ENCODE measurements at regions not wholly inside any gene's neighbourhood (a gene's known extent, or its start where the extent isn't known, plus 50 kb on each side); places are given as distances from the start of the nearest gene placed in this dataset.

- no peak overlapping the region for H3K27ac ChIP-seq (ENCODE audit: low read depth, low read length)
- H3K4me3 ChIP-seq (ENCODE audit: low read depth, low read length), result no peak overlapping the region
- H3K9me3 ChIP-seq (ENCODE audit: control insufficient read depth, insufficient read depth, low read length), result no peaks in the 10 kb centered on the region; the same call in 1 of the 2 replicates
- no peaks in the 10 kb centered on the region for H3K36me3 ChIP-seq (ENCODE audit: control insufficient read depth, insufficient read depth, low read length)
- H3K9ac ChIP-seq (ENCODE audit: low read depth, low read length), result no peak overlapping the region
- no peaks in the 10 kb centered on the region for H3K27me3 ChIP-seq (ENCODE audit: control insufficient read depth, insufficient read depth, low read length)
- no peaks in the 10 kb centered on the region for H3K4me1 ChIP-seq (ENCODE audit: control insufficient read depth, insufficient read depth, low read length)
These were observed 222.8 kb downstream of the ARL4C start for GRCh38 chr2:234273887-234274584.

DNA sequence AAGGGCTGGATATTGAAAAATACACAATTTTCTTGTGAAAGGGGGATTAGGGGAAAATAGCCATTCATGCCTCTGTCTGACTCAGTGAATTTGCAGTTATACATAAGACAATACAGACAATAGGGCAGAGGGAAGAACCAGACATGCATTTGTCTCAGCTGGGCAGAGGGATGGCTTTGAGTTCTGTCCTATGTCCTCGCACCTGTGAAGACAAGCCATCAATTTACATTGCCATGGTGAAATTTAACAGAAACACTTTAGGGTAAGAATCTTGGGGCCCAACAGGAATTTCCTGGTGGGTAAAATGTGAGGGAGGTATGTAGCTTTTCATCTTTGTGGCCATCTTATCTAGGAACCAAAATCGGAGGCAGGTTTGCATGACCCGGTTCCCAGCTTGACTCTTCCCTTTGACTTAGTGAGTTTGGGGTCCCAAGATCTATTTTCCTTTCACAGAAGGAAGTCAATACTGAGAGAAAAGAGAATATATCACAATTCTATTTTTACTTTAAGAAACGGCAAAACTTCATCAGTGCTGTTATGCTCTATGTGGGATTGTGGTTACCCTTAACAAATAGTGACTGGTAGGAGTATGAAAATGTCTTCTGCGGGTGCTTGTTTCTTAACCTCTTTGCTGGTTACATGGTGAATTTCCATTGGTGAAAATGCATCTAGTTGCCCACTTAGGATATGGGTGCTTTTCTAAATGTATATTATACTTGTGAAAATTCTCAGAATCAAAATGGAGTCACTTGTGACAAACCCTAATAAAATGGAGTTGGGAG, 221.8 kb downstream of the SPP2 start:
- no peak overlapping the region for H3K27ac ChIP-seq (ENCODE audit: low read depth, low read length)
- no peaks in the 10 kb centered on the region for H3K9me3 ChIP-seq (ENCODE audit: control insufficient read depth, insufficient read depth, low read length)
- H3K4me1 ChIP-seq (ENCODE audit: control insufficient read depth, insufficient read depth, low read length), result no peaks in the 10 kb centered on the region
- H3K4me3 ChIP-seq (ENCODE audit: low read depth, low read length), result no peak overlapping the region
- no peak overlapping the region for H3K9ac ChIP-seq (ENCODE audit: low read depth, low read length)
- H3K36me3 ChIP-seq (ENCODE audit: control insufficient read depth, insufficient read depth, low read length), result no peaks in the 10 kb centered on the region
- H3K27me3 ChIP-seq (ENCODE audit: control insufficient read depth, insufficient read depth, low read length), result no peaks in the 10 kb centered on the region

GRCh38 chr2:234271338-234271737, 220.8 kb downstream of the SPP2 start:
- H3K9me3 ChIP-seq (ENCODE audit: control insufficient read depth, insufficient read depth, low read length), result no peaks in the 10 kb centered on the region
- H3K36me3 ChIP-seq (ENCODE audit: control insufficient read depth, insufficient read depth, low read length), result no peaks in the 10 kb centered on the region
- H3K4me1 ChIP-seq (ENCODE audit: control insufficient read depth, insufficient read depth, low read length), result no peaks in the 10 kb centered on the region
- no peak overlapping the region for H3K4me3 ChIP-seq (ENCODE audit: low read depth, low read length)
- H3K27me3 ChIP-seq (ENCODE audit: control insufficient read depth, insufficient read depth, low read length), result no peaks in the 10 kb centered on the region
- no peak overlapping the region for H3K27ac ChIP-seq (ENCODE audit: low read depth, low read length)
- H3K9ac ChIP-seq (ENCODE audit: low read depth, low read length), result no peak overlapping the region

DNA sequence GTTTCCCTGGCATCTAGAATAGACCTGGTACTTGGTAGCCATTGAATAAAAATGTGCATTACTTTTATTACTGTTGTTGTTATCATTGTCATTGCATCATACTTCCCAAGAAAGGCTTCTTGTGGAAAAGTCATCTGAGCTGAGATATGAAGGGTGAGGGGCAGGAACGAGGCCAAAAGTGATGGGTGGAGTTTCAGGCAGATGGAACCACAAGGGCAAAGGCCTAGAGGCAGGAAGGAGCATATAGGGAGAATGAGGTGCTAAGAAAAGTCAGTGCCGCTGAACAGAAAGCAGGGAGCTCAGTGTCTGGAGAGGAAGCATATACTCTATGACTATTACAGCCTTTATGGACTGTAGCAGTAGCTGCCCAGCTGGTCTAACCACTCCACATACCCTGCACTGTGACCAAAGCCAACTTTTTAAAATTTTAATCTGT, 219.3 kb downstream of the SPP2 start:
- H3K4me3 ChIP-seq (ENCODE audit: low read depth, low read length), result no peak overlapping the region
- no peak overlapping the region for H3K9ac ChIP-seq (ENCODE audit: low read depth, low read length)
- no peaks in the 10 kb centered on the region for H3K36me3 ChIP-seq (ENCODE audit: control insufficient read depth, insufficient read depth, low read length)
- no peaks in the 10 kb centered on the region for H3K27me3 ChIP-seq (ENCODE audit: control insufficient read depth, insufficient read depth, low read length)
- H3K4me1 ChIP-seq (ENCODE audit: control insufficient read depth, insufficient read depth, low read length), result no peaks in the 10 kb centered on the region
- H3K9me3 ChIP-seq (ENCODE audit: control insufficient read depth, insufficient read depth, low read length), result no peaks in the 10 kb centered on the region
- no peak overlapping the region for H3K27ac ChIP-seq (ENCODE audit: low read depth, low read length)

GRCh38 chr2:234267534-234267933, 217.0 kb downstream of the SPP2 start:
- Histone ChIP-seq H3K4me3 (ENCODE audit: low read depth, low read length) (no peak overlapping the region), H3K36me3 (ENCODE audit: control insufficient read depth, insufficient read depth, low read length) (no peaks in the 10 kb centered on the region)

DNA sequence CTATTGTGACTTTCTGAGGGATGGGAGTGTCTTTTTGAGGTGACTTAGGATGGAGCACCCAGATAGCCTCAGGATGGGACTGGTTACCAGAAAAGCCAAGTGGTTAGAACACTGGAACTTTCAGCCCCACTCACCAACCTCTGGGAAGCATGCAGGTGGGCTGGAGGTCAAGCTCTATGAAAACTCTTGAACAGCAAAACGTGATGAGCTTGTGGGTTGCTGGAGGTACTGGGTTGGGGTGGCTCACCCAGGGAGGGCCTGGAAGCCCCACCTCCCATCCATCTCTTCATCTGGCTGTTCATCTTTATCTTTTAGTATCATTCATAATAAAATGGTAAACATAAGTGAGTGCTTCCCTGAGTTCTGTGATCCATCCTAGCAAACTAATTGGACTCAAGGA, 216.4 kb downstream of the SPP2 start:
- Histone ChIP-seq H3K9me3 (ENCODE audit: control insufficient read depth, insufficient read depth, low read length) (no peaks in the 10 kb centered on the region), H3K4me3 (ENCODE audit: low read depth, low read length) (no peak overlapping the region), H3K9ac (ENCODE audit: low read depth, low read length) (no peak overlapping the region), H3K27me3 (ENCODE audit: control insufficient read depth, insufficient read depth, low read length) (no peaks in the 10 kb centered on the region), H3K27ac (ENCODE audit: low read depth, low read length) (no peak overlapping the region), H3K36me3 (ENCODE audit: control insufficient read depth, insufficient read depth, low read length) (no peaks in the 10 kb centered on the region), H3K4me1 (ENCODE audit: control insufficient read depth, insufficient read depth, low read length) (no peaks in the 10 kb centered on the region)

More at GRCh38 chr2:234267534-234267933, 217.0 kb downstream of the SPP2 start:
- H3K27me3 ChIP-seq (ENCODE audit: control insufficient read depth, insufficient read depth, low read length), result no peaks in the 10 kb centered on the region
- H3K9me3 ChIP-seq (ENCODE audit: control insufficient read depth, insufficient read depth, low read length), result no peaks in the 10 kb centered on the region
- H3K4me1 ChIP-seq (ENCODE audit: control insufficient read depth, insufficient read depth, low read length), result no peaks in the 10 kb centered on the region
- H3K27ac ChIP-seq (ENCODE audit: low read depth, low read length), result no peak overlapping the region
- H3K9ac ChIP-seq (ENCODE audit: low read depth, low read length), result no peak overlapping the region

DNA sequence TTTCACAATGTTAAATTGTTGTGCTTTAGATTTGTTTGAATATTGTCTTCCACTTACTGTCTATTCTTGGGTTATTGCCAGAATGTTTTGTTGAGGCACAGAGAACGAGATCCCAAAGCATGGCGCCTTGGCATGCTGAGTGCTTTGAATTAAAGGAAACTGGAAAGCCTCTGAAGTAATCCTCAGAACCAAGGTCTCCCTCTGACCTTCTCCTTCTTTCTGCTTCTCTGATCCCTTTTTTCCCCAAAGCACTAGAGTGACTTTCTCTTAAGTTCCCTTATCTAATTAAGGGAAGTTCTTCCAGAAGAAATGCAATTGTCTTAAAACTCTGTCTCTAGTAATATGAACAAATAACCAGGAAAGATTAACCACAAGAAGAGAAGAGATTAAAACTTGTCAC, 214.7 kb downstream of the SPP2 start:
- no peaks in the 10 kb centered on the region for H3K36me3 ChIP-seq (ENCODE audit: control insufficient read depth, insufficient read depth, low read length)
- no peaks in the 10 kb centered on the region for H3K4me1 ChIP-seq (ENCODE audit: control insufficient read depth, insufficient read depth, low read length)
- H3K27me3 ChIP-seq (ENCODE audit: control insufficient read depth, insufficient read depth, low read length), result no peaks in the 10 kb centered on the region
- no peak overlapping the region for H3K4me3 ChIP-seq (ENCODE audit: low read depth, low read length)
- H3K9ac ChIP-seq (ENCODE audit: low read depth, low read length), result no peak overlapping the region
- H3K9me3 ChIP-seq (ENCODE audit: control insufficient read depth, insufficient read depth, low read length), result no peaks in the 10 kb centered on the region
- no peak overlapping the region for H3K27ac ChIP-seq (ENCODE audit: low read depth, low read length)

- Histone ChIP-seq H3K27me3 (ENCODE audit: control insufficient read depth, insufficient read depth, low read length) (no peaks in the 10 kb centered on the region), H3K27ac (ENCODE audit: low read depth, low read length) (no peak overlapping the region), H3K9me3 (ENCODE audit: control insufficient read depth, insufficient read depth, low read length) (no peaks in the 10 kb centered on the region), H3K4me3 (ENCODE audit: low read depth, low read length) (no peak overlapping the region), H3K36me3 (ENCODE audit: control insufficient read depth, insufficient read depth, low read length) (no peaks in the 10 kb centered on the region), H3K4me1 (ENCODE audit: control insufficient read depth, insufficient read depth, low read length) (peaks cover 3% of the 10 kb centered on the region; the same call in 1 of the 2 replicates), H3K9ac (ENCODE audit: low read depth, low read length) (no peak overlapping the region)
These were observed 211.2 kb downstream of the SPP2 start for GRCh38 chr2:234261736-234262135.

DNA sequence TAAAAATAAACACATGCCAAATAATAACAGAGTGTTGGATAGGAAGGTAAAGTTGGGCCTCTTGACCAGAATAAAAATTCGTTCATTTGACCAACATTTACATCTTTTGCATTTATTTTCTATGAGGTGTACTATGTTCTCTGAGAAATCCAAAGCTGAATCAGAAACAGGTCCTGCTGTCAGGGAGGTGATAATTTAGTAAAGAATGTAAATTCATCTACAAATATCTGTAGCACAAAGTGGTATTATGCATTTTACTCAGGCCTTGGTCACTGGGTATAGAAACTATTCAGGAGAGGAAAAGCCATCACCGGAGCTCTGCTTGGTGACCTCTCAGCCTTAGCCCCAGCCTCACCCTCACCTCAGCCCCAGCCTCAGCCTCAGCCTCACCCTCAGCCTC, 208.9 kb downstream of the SPP2 start:
- Histone ChIP-seq H3K4me3 (ENCODE audit: low read depth, low read length) (no peak overlapping the region), H3K9ac (ENCODE audit: low read depth, low read length) (no peak overlapping the region), H3K36me3 (ENCODE audit: control insufficient read depth, insufficient read depth, low read length) (no peaks in the 10 kb centered on the region), H3K27ac (ENCODE audit: low read depth, low read length) (no peak overlapping the region), H3K9me3 (ENCODE audit: control insufficient read depth, insufficient read depth, low read length) (no peaks in the 10 kb centered on the region), H3K27me3 (ENCODE audit: control insufficient read depth, insufficient read depth, low read length) (no peaks in the 10 kb centered on the region), H3K4me1 (ENCODE audit: control insufficient read depth, insufficient read depth, low read length) (peaks cover 3% of the 10 kb centered on the region; the same call in 1 of the 2 replicates)

GRCh38 chr2:234258562-234259141, 208.2 kb downstream of the SPP2 start:
- Histone ChIP-seq H3K9me3 (ENCODE audit: control insufficient read depth, insufficient read depth, low read length) (no peaks in the 10 kb centered on the region), H3K4me1 (ENCODE audit: control insufficient read depth, insufficient read depth, low read length) (peaks cover 3% of the 10 kb centered on the region; the same call in 1 of the 2 replicates), H3K9ac (ENCODE audit: low read depth, low read length) (no peak overlapping the region), H3K4me3 (ENCODE audit: low read depth, low read length) (no peak overlapping the region), H3K27ac (ENCODE audit: low read depth, low read length) (no peak overlapping the region), H3K36me3 (ENCODE audit: control insufficient read depth, insufficient read depth, low read length) (no peaks in the 10 kb centered on the region), H3K27me3 (ENCODE audit: control insufficient read depth, insufficient read depth, low read length) (no peaks in the 10 kb centered on the region)
